ENCODE measurements at regions not wholly inside any gene's neighbourhood (a gene's known extent, or its start where the extent isn't known, plus 50 kb on each side); places are given as distances from the start of the nearest gene placed in this dataset.

DNA sequence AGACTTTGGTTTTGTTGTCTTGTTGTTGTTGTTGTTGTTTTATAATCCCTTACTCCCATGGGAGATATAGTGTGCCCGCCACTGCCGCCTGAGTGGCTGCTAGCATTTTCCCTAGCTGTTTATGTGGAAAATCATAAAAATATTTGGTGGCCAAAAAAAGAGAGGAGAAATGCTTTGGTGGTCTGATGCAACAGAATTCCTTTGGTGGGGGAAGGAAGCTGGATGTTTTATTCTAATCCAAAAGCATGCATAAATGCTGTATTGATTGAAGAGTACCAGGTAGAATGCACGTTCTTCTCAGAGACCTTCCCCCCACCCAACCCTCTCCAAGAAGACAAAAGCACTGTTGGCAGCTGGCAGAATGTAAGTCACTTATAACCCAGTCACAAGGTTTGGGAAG is 93.2 kb downstream of the C17orf67 start:
- no peak for TF ChIP-seq FOXP2 (optimal IDR thresholded peaks at IDR 0.05; ENCODE audit: borderline replicate concordance, extremely low read depth, extremely low read length, insufficient read depth)
- TF ChIP-seq TAF1 (IDR thresholded peaks at IDR 0.05; ENCODE audit: borderline replicate concordance, insufficient read depth, low read length): no peak
- no peak for TF ChIP-seq POLR2AphosphoS5 (IDR thresholded peaks at IDR 0.05; ENCODE audit: low read depth, low read length)
- TF ChIP-seq, protein P1, sequence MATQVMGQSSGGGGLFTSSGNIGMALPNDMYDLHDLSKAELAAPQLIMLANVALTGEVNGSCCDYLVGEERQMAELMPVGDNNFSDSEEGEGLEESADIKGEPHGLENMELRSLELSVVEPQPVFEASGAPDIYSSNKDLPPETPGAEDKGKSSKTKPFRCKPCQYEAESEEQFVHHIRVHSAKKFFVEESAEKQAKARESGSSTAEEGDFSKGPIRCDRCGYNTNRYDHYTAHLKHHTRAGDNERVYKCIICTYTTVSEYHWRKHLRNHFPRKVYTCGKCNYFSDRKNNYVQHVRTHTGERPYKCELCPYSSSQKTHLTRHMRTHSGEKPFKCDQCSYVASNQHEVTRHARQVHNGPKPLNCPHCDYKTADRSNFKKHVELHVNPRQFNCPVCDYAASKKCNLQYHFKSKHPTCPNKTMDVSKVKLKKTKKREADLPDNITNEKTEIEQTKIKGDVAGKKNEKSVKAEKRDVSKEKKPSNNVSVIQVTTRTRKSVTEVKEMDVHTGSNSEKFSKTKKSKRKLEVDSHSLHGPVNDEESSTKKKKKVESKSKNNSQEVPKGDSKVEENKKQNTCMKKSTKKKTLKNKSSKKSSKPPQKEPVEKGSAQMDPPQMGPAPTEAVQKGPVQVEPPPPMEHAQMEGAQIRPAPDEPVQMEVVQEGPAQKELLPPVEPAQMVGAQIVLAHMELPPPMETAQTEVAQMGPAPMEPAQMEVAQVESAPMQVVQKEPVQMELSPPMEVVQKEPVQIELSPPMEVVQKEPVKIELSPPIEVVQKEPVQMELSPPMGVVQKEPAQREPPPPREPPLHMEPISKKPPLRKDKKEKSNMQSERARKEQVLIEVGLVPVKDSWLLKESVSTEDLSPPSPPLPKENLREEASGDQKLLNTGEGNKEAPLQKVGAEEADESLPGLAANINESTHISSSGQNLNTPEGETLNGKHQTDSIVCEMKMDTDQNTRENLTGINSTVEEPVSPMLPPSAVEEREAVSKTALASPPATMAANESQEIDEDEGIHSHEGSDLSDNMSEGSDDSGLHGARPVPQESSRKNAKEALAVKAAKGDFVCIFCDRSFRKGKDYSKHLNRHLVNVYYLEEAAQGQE (IDR thresholded peaks at IDR 0.05; ENCODE audit: insufficient read depth in 1 of 2, low read depth in 2 of 2, low read length in 2 of 2): no peak
- no peak for TF ChIP-seq SIN3A (IDR thresholded peaks at IDR 0.05; ENCODE audit: borderline replicate concordance, insufficient read depth, low read length)
